Endothelial cell of hepatic sinusoid (primary cell): ENCODE measurements at regions not wholly inside any gene's neighbourhood (a gene's known extent, or its start where the extent isn't known, plus 50 kb on each side); places are given as distances from the start of the nearest gene placed in this dataset.

Experiments used
- in situ Hi-C: cut with HindIII; loops from 2 replicates; pipeline ENCODE4 v1.10.0; 2017; ENCODE audit warnings: low sequenced_read_pairs

DNA sequence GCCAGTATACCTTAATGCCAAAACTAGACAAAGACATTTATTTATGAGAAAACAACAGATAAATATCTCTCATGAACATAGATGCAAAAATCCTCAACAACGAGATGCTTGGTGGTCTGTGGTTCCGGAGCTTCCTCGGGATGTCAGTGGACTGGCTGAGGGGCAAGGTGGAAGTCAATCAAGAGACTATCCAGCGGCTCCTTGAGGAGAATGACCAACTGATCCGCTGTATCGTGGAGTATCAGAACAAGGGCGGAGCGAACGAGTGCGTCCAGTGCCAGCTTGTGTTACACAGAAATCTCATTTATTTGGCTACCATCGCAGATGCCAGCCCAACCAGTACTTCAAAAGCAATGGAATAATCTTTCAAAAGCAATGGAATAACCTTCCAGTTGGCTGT is 60.0 kb upstream of the PARD3 start:
- in situ Hi-C loops = no loop called here

DNA sequence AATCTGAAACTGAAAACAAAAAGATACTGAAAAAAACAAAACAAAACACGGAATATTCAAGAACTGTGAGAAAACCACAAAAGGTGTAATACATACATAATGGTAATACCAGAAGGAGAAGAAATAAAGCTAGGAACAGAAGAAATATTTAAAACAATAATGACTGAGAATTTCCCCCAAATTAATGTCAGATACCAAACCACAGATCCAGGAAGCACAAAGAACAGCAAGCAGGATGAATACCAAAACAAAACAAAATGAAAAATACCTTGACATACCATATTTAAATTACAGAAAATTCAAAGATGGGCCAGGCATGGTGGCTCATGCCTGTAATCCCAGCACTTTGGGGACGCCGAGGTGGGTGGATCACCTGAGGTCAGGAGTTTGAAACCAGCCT is 57.7 kb upstream of the PARD3 start:
- in situ Hi-C loops = no loop called here

DNA sequence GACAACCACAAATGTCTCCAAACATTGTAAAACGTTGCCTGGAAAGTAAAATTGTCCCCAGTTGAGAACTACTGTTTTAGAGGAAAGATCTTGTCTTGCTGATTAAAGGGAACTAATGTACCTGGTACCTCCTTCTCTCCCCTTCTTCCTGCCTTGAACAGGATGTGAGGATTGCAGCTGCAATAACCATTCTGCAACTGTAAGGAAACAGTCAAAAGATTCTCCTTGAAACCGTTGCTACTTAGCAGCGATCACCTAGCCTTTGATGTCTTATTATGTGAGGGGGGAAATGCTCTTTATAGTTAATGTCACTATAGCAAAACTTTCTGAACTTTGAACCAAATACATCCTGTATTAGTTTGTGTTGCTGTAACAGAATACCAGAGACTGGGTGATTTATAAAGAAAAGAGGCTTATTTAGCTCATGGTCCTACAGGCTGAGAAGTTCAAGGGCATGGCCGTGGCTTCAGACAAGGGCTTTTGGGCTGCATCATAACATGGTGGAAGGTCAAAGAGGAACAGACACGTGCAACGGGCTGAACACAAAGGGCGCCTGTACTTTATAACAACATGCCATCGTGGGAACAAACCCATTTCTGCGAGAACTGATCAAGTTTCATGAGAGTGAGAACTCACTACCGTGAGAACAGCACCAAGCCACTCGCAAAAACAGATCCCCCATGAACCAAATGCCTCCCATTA is 54.2 kb upstream of the PARD3 start:
- in situ Hi-C loops = no loop called here

DNA sequence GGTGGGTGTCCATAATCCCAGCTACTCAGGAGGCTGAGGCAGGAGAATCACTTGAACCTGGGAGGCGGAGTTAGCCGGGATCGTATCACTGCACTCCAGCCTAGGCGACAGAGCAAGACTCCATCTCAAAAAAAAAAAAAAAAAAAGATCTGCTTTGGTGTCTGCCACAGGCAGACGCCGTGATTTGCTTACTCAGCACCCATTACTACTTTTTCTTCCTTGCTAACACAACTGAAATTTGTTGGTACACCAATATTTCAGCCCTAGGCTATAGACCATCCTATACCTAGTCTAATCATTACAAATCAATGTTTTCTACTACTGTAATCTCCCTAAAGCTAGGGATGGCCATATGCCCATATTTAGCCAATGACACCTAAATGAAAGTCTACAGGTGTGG is 53.5 kb upstream of the PARD3 start:
- in situ Hi-C loops = no loop called here

DNA sequence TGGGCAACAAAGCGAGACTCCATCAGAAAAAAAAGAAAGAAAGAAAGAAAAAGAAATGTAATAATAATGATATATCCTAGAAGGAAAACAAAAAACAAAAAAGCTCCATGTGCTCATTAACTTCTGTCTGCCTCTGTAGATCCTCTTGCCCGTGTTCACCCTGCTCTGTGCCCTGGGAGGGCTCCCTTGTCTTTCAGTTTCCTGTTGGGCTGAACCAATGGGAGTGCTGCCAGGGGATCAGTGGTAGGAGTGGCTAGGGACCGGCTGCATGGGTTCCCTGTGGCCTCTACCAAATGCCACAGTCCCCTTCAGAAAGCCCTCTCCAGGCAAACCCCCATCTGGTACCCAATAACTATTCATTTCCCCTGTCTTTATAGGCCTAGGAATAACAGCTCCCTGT is 51.8 kb upstream of the PARD3 start:
- in situ Hi-C loops = no loop called here
